ENCODE measurements at regions not wholly inside any gene's neighbourhood (a gene's known extent, or its start where the extent isn't known, plus 50 kb on each side); places are given as distances from the start of the nearest gene placed in this dataset.

DNA sequence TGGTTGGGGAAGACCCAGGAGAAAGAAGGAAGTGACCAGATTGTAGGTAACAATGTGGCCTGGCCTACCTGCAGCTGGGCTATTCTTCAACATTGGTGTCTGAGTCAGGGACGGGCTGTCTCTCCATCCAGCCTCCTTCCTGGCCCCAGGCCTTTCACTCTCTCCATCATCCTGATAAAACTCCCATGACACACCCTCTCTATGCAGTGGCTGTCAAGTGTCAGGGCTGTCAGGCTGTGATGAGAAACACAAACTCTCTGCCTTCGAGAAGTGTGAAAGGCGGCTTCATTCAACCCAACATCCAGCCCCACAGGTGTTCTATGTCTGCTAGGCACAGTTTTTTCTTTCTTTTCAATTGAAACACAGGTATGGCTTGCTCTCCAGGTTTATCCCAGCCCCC is 153.3 kb upstream of the VSTM2B start:
- Histone ChIP-seq H3K56ac (replicated peaks; ENCODE audit: insufficient read length, low read depth, low read length) (no peak overlapping the region), H2AFZ (ENCODE audit: low read length) (no peak overlapping the region), H4K91ac (replicated peaks; ENCODE audit: insufficient read length, low read length) (no peak overlapping the region), H3K27ac (ENCODE audit: low read depth, low read length) (no peak overlapping the region), H3K79me1 (ENCODE audit: low read depth, low read length) (no peaks in the 10 kb centered on the region), H4K8ac (ENCODE audit: extremely low read depth, insufficient read depth, low read length) (no peak overlapping the region), H2AK5ac (ENCODE audit: low read depth, low read length) (no peak overlapping the region), H3K4ac (replicated peaks; ENCODE audit: insufficient read length, low read depth, low read length) (no peak overlapping the region), H3K4me2 (ENCODE audit: insufficient read depth in 1 of 2, low read depth in 2 of 2, low read length in 2 of 2) (no peak overlapping the region), H3K27me3 (replicated peaks in 1 of 4; ENCODE audit: control insufficient read depth in 3 of 4, extremely low read depth in 1 of 4, insufficient read depth in 3 of 4, low read length in 3 of 4) (no peaks in the 10 kb centered on the region), H3K9me3 (ENCODE audit: insufficient read depth in 2 of 2, low read depth in 1 of 2, low read length in 1 of 2) (no peaks in the 10 kb centered on the region), H2BK12ac (ENCODE audit: low read depth, low read length) (no peak overlapping the region), H3K14ac (ENCODE audit: insufficient read length) (no peak overlapping the region), H3K79me2 (ENCODE audit: control insufficient read depth in 1 of 2, insufficient read depth in 2 of 2, low read length in 2 of 2) (no peaks in the 10 kb centered on the region), H3K36me3 (ENCODE audit: control insufficient read depth in 2 of 4, insufficient read depth in 4 of 4, low read length in 3 of 4) (no peaks in the 10 kb centered on the region), H3K18ac (ENCODE audit: extremely low read depth, low read length) (no peak overlapping the region), H3K4me3 (ENCODE audit: extremely low read depth in 1 of 4, insufficient read depth in 2 of 4, low read depth in 3 of 4, low read length in 4 of 4) (no peak overlapping the region), H4K20me1 (replicated peaks in 1 of 2; ENCODE audit: control insufficient read depth in 1 of 2, insufficient read depth in 2 of 2, low read length in 2 of 2) (no peaks in the 10 kb centered on the region), H2BK120ac (replicated peaks; ENCODE audit: low read depth, low read length) (no peak overlapping the region), H3K4me1 (replicated peaks in 1 of 4; ENCODE audit: control insufficient read depth in 3 of 4, insufficient read depth in 4 of 4, low read length in 3 of 4) (peaks cover 0 to 4% (median 0%) of the 10 kb centered on the region in 4 experiments; a peak in 1 of 7 replicates), H2BK15ac (ENCODE audit: low read length) (no peak overlapping the region), H4K5ac (ENCODE audit: insufficient read length, low read depth, low read length) (no peak overlapping the region), H3K23ac (ENCODE audit: insufficient read length) (no peak overlapping the region), H3K23me2 (ENCODE audit: low read depth, low read length) (no peaks in the 10 kb centered on the region), H2BK20ac (ENCODE audit: low read length) (no peak overlapping the region), H3K9ac (replicated peaks in 1 of 4; ENCODE audit: extremely low read depth in 1 of 4, low read depth in 3 of 4, low read length in 3 of 4) (no peak overlapping the region), H2BK5ac (ENCODE audit: low read depth, low read length) (no peak overlapping the region)
- ChIA-PET CTCF (ENCODE audit: partially characterized antibody) (no interaction called here), POLR2A (ENCODE audit: partially characterized antibody) (no interaction called here)
- FAIRE-seq, result no peak
- peak in 1 of 2 experiments; percentile 23 for DNase-seq (ENCODE audit: low read depth in 1 of 2, low spot score in 2 of 2)
- WGBS, 2 experiments (ENCODE audit: extremely low coverage in 1 of 2, insufficient coverage in 1 of 2, insufficient read length in 1 of 2, insufficient replicate concordance in 2 of 2, low coverage in 1 of 2, low lambda C conversion rate in 2 of 2, missing lambda C conversion rate in 1 of 2), result 88% methylated on average over 3 of the region's 3 CpGs; no CpG with 5 or more reads in 1 of the 2 experiments
- TF ChIP-seq EZH2 (IDR thresholded peaks at IDR 0.05; ENCODE audit: low read depth, low read length, severe bottlenecking), result no peak
- TF ChIP-seq SRF (IDR thresholded peaks at IDR 0.05; ENCODE audit: low read depth, low read length), result no peak
- no peak for TF ChIP-seq EGR1 (IDR thresholded peaks at IDR 0.05; ENCODE audit: borderline replicate concordance, low read depth, low read length)
- TF ChIP-seq KDM4A (IDR thresholded peaks at IDR 0.05; ENCODE audit: low read depth, low read length, severe bottlenecking), result no peak
- no peak for TF ChIP-seq RFX5 (IDR thresholded peaks at IDR 0.05; ENCODE audit: borderline replicate concordance, low read depth, low read length)
- no peak for TF ChIP-seq SAP30 (IDR thresholded peaks at IDR 0.05; ENCODE audit: insufficient read depth, insufficient replicate concordance, low read length)
- no peak for TF ChIP-seq EP300 (IDR thresholded peaks at IDR 0.05; ENCODE audit: borderline replicate concordance in 1 of 2, low read depth in 2 of 2, low read length in 2 of 2)
- TF ChIP-seq ZNF274 (IDR thresholded peaks at IDR 0.05; ENCODE audit: borderline replicate concordance, extremely low read depth, low read length), result no peak
- TF ChIP-seq SP2 (IDR thresholded peaks at IDR 0.05; ENCODE audit: low read length), result no peak
- TF ChIP-seq CHD2 (IDR thresholded peaks at IDR 0.05; ENCODE audit: low read length), result no peak
- no peak for TF ChIP-seq CHD1 (IDR thresholded peaks at IDR 0.05; ENCODE audit: low read depth, low read length)
- TF ChIP-seq GTF2F1 (IDR thresholded peaks at IDR 0.05; ENCODE audit: borderline replicate concordance, low read depth, low read length), result no peak
- TF ChIP-seq RAD21 (IDR thresholded peaks at IDR 0.05 in 1 of 2, conservative IDR thresholded peaks at IDR 0.05 in 1 of 2; ENCODE audit: low read depth in 2 of 2, low read length in 2 of 2), result no peak
- TF ChIP-seq SP1 (IDR thresholded peaks at IDR 0.05; ENCODE audit: low read depth, low read length), result no peak
- TF ChIP-seq GABPA (IDR thresholded peaks at IDR 0.05; ENCODE audit: borderline replicate concordance, insufficient read depth, low read length), result no peak
